ENCODE measurements at regions not wholly inside any gene's neighbourhood (a gene's known extent, or its start where the extent isn't known, plus 50 kb on each side); places are given as distances from the start of the nearest gene placed in this dataset.
"Not testable (repeated sequence)": the region's sequence is repeated elsewhere in the genome, so short reads cannot be mapped to it uniquely, and the experiment has no call there.

DNA sequence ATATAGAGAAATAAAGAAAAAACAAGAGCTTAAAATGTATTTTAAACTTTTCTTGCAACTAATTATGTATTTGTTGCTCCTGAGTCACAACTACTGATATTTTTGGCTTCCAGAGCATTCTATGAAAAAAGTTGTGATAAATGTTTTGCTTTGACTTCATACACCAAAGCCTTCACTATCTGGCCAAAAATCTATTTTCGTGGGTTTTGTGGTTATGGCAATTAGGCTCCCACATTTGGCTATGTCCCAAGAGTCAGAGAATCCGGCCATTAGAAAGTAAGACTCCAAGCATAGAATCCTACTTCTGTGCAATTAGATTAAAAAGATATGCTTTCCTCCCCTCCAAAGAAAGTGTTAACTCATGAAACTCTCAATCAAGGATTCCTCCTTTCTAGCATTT is 1456.1 kb upstream of the ACVR2A start:
- TF ChIP-seq, protein P1, sequence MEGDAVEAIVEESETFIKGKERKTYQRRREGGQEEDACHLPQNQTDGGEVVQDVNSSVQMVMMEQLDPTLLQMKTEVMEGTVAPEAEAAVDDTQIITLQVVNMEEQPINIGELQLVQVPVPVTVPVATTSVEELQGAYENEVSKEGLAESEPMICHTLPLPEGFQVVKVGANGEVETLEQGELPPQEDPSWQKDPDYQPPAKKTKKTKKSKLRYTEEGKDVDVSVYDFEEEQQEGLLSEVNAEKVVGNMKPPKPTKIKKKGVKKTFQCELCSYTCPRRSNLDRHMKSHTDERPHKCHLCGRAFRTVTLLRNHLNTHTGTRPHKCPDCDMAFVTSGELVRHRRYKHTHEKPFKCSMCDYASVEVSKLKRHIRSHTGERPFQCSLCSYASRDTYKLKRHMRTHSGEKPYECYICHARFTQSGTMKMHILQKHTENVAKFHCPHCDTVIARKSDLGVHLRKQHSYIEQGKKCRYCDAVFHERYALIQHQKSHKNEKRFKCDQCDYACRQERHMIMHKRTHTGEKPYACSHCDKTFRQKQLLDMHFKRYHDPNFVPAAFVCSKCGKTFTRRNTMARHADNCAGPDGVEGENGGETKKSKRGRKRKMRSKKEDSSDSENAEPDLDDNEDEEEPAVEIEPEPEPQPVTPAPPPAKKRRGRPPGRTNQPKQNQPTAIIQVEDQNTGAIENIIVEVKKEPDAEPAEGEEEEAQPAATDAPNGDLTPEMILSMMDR (IDR thresholded peaks at IDR 0.05; ENCODE audit: control insufficient read depth, insufficient read depth, low read depth, low read length, missing control alignments): no peak
- DNase-seq (ENCODE audit: low read depth): no peak
- H3K4me3 ChIP-seq (ENCODE audit: control insufficient read depth, low read depth, low read length): no peak overlapping the region

DNA sequence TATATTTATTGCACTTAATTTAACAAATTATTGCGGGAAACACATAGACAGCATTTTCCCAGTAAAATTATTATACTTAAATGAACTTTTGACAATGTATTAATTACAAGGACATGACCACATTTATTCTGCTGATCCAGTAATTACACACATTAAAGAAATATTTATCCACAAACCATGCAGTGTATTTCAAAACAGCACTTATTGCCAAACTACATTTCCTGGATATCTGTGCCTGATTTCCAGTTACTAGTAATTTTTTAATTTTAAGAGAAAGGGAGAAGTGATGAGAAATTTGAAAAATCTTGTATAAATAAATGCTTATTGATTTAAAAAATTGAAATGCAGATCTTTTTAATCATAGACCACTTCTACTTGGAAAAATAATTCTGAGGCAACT is 1458.7 kb upstream of the ACVR2A start:
- TF ChIP-seq, protein P1 (IDR thresholded peaks at IDR 0.05; ENCODE audit: control insufficient read depth, insufficient read depth, low read depth, low read length, missing control alignments): no peak
- H3K4me3 ChIP-seq (ENCODE audit: control insufficient read depth, low read depth, low read length): no peak overlapping the region
- DNase-seq (ENCODE audit: low read depth): no peak

DNA sequence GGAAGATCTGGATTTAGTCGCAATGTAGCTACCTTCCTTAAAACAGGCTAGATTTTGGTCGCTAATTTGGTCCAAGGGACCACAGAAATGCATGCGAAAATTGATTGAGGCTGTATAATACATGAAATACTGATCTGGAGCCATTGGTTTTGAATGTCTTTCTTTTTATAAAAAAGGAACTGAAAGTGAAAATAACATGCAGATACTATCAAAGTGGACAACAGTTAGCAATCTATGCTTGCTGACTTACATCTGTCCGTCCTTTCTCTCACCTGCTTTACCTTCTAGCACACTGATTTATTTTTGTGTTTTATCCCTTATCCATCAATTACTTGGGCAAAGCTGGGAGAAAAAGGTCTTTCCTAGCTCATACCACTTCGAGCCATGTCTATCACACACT is 1459.8 kb upstream of the ACVR2A start:
- no peak overlapping the region for H3K4me3 ChIP-seq (ENCODE audit: control insufficient read depth, low read depth, low read length)

DNA sequence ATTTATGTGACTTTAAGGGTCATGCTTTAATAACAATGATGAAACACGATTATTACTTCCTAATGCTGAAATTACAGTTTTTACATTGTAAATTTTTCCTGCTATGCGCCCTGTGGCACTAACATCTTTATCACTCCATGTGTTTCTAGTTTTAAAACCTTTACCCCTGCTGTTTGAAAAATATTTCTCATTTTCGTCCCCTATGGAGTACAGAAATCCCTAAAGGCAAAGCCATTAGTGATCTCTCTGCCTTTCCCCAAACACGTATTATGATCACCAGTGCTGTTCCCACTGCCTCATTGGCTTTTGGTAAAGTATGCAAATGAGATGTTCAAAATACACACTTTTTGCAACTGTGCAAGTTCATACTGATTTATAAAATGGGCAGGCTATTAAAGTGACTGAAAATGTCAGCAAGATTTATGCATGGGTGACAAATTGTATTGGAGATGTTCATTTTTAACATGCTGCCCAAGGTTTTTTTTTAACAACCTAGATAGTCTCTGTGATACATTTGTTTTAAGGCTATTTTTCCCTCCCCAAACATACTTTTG is 1468.2 kb upstream of the ACVR2A start:
- no peak overlapping the region for H3K4me3 ChIP-seq (ENCODE audit: control insufficient read depth, low read depth, low read length)
- TF ChIP-seq, protein P1 (IDR thresholded peaks at IDR 0.05; ENCODE audit: control insufficient read depth, insufficient read depth, low read depth, low read length, missing control alignments): no peak
- DNase-seq (ENCODE audit: low read depth): no peak

More for the DNA sequence above, 1459.8 kb upstream of the ACVR2A start:
- TF ChIP-seq, protein P1 (IDR thresholded peaks at IDR 0.05; ENCODE audit: control insufficient read depth, insufficient read depth, low read depth, low read length, missing control alignments): no peak
- no peak for DNase-seq (ENCODE audit: low read depth)

DNA sequence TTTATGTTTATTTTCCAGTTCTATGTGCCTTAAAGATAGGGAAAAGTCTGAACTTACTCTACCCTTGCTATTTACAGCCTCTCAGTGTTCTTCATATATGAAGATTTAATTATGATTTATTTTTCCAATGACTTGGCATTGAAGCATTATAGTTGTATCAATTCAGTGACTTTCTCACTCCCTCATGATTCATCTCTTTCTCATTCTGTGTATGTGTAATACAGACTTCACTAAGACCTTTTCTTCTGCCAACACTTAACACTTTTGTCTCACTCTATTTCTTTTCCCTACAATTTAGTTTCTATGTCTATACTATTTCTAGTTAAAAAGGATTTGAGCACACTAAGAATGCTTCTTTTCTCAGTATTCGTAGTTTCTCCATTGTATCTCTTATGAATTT is 1470.3 kb upstream of the ACVR2A start:
- TF ChIP-seq, protein P1 (IDR thresholded peaks at IDR 0.05; ENCODE audit: control insufficient read depth, insufficient read depth, low read depth, low read length, missing control alignments): no peak
- DNase-seq (ENCODE audit: low read depth): no peak

DNA sequence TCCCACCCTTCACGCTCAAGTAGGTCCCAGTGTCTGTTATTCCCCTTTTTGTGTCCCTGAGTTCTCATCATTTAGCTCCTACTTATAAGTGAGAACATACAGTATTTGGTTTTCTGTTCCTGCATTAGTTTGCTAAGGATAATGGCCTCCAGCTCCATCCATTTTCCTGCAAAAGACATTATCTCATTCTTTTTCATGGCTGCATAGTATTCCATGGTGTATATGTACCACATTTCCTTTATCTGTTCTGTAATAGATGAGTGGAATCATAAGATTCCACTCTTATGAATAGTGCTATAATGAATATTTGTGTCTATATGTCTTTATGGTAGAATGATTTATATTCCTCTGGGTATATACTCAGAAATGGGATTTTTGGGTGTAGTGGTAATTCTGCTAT is 1473.5 kb upstream of the ACVR2A start:
- not testable (repeated sequence) for DNase-seq (ENCODE audit: low read depth); H3K4me3 ChIP-seq (ENCODE audit: control insufficient read depth, low read depth, low read length)

More for the DNA sequence above, 1470.3 kb upstream of the ACVR2A start:
- no peak overlapping the region for H3K4me3 ChIP-seq (ENCODE audit: control insufficient read depth, low read depth, low read length)

DNA sequence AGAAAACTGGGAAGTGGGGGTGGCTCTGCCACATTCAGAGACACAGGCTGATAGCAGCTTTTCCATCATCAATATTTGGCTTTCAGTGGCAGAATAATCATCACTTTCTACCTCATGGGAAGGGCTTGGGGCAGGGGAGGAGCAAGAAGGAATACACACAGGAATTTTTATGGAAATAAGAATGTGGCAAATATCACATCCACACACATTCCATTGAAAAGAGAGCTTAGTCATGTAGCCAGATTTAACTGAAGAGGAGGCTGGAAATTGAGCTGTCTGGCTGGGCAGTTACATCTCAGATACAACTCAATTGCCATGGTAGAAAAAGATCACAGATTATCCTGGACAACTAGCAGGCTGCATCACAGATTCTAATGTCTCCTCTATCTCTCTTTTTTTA is 1474.0 kb upstream of the ACVR2A start:
- no peak overlapping the region for H3K4me3 ChIP-seq (ENCODE audit: control insufficient read depth, low read depth, low read length)
- TF ChIP-seq, protein P1 (IDR thresholded peaks at IDR 0.05; ENCODE audit: control insufficient read depth, insufficient read depth, low read depth, low read length, missing control alignments): no peak
- peak; percentile 32 for DNase-seq (ENCODE audit: low read depth)
